Upper lobe of left lung (tissue), 4 donors: ENCODE measurements at regions not wholly inside any gene's neighbourhood (a gene's known extent, or its start where the extent isn't known, plus 50 kb on each side); places are given as distances from the start of the nearest gene placed in this dataset.

ENCODE experiments used
- POLR2A ChIP-seq, 4 donors: fragments of 450-650 bp; IDR thresholded peaks; one replicate each; pipeline ENCODE4 v1.5.1; 2016 to 2017; ENCODE audit warnings: antibody characterized with exemption in 4 of 4, mild to moderate bottlenecking in 2 of 4
- POLR2AphosphoS5 ChIP-seq, 2 donors: sonication (generic); formaldehyde crosslinking; IDR thresholded peaks; one replicate each; pipeline ENCODE4 v1.5.1; 2017; ENCODE audit warnings: antibody characterized with exemption in 2 of 2
- TF ChIP-seq, protein P1 (sequence below), 6 experiments: fragments of 450-650 bp in 4 of 6; fragments of 200-600 bp in 2 of 6; sonication (generic) in 2 of 6; IDR thresholded peaks; one replicate each; pipeline ENCODE4 v1.5.1; 2016 to 2019; ENCODE audit warnings: antibody characterized with exemption in 6 of 6

DNA sequence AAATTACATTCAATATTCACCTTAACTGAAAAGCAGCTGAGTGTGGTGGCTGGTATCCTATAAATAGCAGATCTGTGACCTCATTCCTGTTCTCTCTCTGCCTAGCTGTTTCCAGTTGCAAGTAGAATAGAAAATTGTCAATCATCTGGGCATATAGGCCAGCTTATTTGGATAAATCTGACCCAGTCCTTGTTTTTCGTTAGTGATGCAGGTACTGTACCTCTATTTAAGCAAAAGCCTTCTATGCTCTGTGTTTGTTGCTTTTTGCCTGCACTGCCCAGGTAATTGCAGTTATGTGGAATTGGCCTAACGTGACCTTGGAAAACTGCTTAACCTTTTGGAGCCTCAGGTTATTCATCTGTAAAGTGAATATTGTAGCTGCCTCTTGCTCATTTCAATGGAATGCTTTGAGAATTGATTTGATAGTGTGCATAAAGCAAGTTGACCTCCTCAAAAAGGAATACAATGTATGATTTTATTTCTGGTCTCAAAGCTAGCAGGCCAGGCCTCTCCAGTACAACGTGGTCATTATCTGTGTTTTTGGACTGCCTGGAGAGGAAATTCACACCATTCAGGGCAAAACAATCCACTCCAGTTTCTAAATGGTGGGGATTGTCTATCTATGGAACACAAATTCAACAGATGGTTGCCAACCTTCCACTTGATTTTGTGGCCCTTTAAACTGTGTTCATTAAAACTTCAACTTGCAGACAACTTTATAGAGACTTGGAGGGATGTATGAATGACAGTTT, 508.7 kb upstream of the CITED2 start:
- TF ChIP-seq, protein P1, sequence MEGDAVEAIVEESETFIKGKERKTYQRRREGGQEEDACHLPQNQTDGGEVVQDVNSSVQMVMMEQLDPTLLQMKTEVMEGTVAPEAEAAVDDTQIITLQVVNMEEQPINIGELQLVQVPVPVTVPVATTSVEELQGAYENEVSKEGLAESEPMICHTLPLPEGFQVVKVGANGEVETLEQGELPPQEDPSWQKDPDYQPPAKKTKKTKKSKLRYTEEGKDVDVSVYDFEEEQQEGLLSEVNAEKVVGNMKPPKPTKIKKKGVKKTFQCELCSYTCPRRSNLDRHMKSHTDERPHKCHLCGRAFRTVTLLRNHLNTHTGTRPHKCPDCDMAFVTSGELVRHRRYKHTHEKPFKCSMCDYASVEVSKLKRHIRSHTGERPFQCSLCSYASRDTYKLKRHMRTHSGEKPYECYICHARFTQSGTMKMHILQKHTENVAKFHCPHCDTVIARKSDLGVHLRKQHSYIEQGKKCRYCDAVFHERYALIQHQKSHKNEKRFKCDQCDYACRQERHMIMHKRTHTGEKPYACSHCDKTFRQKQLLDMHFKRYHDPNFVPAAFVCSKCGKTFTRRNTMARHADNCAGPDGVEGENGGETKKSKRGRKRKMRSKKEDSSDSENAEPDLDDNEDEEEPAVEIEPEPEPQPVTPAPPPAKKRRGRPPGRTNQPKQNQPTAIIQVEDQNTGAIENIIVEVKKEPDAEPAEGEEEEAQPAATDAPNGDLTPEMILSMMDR (IDR thresholded peaks at IDR 0.05) = no peak
- TF ChIP-seq POLR2AphosphoS5 (IDR thresholded peaks at IDR 0.05) (no peak), POLR2A (IDR thresholded peaks at IDR 0.05) (no peak)
